Superior temporal gyrus (tissue), 1 donor: ENCODE measurements at regions not wholly inside any gene's neighbourhood (a gene's known extent, or its start where the extent isn't known, plus 50 kb on each side); places are given as distances from the start of the nearest gene placed in this dataset.

Experiments
- DNase-seq: peaks from one replicate; pipeline ENCODE4 v3.0.0-alpha.2; 2016; ENCODE audit errors: extremely low spot score

- no peak for DNase-seq
Observed at GRCh38 chr7:25841575-25841974, 310.4 kb upstream of the NFE2L3 start.

DNA sequence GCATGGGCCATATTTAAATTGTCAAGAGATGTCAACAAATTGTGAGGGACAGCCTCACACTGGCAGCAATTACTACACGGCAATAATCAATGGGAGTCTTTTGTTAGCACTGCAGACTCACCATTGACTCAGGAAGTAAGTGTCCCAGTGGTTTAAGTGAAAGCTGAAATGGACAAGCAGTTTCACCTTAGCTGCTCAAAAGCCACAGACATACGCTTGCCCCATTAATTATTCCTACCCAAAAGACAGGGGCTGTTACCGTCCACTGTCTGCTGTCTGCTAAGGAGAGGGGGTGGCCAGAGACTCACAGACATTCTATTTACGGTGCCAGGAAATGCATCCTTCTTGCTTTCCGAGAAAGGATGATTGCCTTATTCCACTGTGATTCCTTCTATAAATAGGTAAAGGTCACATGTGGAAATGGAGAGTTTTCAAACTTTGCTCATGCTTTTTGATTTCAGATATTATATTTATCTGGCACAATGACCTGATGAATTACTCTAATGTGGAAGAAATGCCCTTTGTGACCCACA is 309.7 kb upstream of the NFE2L3 start:
- DNase-seq: no peak

GRCh38 chr7:25843467-25843866 is 308.5 kb upstream of the NFE2L3 start:
- no peak for DNase-seq

DNA sequence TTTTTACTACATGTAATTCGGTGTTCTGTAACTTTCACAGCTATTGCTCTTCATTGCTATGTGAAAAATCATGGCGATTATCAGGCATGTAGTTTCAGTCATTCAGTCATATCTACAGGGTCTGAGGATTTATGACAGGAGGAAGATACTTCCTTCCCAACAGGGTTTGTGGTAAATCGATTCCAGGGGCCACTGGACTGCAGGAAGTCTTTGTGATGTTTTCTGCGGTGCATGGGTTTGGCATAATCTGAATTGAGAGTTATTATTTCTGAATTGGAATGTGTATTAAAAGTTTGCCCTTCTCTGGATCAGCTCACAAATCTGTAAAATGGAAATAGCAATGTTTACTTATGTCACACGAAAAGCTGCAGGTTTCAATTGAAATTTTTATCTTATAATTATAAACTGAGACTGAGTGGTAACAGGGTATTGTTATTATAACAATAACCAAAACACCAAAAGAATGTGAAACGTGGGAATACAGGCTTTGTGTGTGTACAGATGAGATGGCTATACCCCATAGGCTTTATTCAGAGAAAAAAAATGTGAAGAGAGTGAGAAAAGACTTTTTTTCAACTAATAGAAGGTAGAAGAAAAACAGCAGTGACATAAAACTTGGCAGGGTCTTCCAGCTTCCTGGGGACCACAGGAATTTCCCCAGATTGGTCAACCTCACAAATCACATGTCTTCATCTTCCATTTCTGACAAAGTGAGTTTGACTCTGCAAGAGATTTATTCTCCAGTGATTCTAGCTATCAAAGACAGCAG is 307.7 kb upstream of the NFE2L3 start:
- no peak for DNase-seq

- no peak for DNase-seq
Observed at GRCh38 chr7:25845464-25845863, 306.5 kb upstream of the NFE2L3 start.

DNA sequence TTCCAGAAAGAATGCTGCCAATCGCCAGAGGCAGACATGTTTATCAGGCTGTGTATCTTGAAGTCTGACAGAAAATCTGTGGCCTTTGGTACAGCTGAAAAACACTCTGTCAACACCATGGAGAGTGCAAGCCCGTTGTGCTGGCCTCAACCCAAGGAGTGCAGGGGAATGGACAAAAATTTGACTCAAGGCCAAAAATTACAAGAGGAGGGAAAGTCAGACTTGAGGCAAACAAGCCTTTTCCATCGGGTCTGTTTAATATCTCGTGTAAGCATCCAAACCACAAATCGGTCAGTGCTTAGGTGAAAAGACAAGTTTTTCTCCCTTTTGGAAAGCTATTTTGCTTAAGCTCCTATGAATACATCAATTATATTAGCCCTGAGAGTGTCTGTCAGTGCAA is 305.3 kb upstream of the NFE2L3 start:
- DNase-seq: no peak

DNA sequence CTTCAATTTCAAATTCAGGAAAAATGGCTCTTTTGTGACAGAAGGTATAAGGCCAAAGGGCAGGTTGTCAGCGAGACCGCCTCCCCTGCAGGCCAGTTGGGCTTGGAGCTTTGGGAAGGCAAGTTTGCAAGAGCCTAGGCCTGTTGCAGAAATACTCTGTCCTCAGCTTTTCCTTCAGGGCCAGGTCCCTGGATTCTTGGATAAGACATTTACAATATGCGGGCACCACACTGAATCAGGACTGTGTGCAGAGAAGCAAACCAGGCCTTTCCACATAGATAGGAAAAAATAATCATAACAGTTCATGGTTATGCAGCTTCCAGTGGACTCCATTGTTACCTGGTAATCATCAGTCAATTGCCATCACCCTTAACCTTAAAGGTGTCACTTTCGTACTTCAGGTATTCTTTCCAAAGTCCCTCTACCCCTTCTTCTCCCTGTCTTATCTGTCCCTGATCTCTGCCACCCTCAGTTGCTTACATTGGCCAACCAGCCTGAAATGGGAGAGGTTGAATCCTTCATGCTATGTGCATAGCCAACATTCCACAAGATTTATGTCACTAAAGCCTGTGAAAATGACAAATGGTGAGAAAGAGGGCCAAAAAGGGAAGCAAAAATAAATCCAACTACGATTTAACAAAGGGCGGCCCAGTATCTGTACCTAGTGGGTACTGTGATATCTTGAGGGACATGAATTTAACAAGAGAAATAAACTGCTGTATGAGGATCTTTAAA is 304.5 kb upstream of the NFE2L3 start:
- DNase-seq: no peak

DNA sequence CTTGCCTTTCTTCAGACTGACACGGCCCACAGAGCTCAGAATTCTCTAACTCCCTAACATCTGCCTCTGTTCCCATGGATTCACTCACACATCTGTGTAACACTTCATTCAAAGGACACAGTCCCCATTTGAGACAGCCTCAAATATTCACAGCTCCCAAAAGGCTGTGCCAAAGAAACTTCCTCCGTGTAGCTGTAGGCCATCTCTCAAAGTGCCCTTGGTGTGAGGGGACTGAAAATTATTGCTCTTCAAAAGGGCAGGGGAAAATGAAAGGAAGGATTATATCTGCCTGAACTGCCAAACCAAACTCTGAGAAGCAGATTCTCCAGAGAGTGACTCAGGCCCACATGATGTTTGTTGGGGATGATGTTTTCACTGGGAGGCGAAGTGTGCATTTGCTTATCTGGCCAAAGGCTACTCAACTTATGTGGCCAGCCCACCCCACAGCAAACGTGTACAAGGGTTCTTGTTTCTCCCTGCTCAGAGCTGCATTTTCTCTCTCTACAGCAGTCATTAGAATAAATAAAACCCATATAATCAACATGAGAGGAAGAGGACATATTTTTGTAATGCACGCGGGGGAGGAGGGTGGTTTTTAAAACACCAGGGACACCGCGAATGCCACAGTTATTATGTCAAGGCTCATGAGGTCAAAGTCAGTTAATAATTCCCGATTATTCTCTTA is 302.4 kb upstream of the NFE2L3 start:
- no peak for DNase-seq

DNA sequence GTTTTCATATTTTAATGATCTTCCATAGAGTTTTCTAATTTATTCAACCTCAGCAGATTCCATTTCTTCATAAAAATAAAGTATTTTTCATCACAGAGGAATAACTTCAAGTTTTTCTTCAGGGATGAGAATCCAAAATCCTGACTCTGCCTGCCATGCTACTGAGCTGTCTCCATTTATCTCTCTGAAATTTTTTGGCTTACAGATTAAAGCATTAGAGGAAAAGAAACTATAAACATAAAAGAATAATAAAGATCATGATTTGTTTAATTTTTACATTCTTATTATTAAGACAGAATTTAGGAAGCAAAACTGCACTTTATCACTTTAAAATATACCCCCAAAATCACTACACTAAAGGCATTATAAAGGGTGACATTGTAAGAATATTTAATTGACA is 301.8 kb upstream of the NFE2L3 start:
- DNase-seq: no peak

- DNase-seq: no peak
Observed at GRCh38 chr7:25850735-25851134, 301.3 kb upstream of the NFE2L3 start.

DNA sequence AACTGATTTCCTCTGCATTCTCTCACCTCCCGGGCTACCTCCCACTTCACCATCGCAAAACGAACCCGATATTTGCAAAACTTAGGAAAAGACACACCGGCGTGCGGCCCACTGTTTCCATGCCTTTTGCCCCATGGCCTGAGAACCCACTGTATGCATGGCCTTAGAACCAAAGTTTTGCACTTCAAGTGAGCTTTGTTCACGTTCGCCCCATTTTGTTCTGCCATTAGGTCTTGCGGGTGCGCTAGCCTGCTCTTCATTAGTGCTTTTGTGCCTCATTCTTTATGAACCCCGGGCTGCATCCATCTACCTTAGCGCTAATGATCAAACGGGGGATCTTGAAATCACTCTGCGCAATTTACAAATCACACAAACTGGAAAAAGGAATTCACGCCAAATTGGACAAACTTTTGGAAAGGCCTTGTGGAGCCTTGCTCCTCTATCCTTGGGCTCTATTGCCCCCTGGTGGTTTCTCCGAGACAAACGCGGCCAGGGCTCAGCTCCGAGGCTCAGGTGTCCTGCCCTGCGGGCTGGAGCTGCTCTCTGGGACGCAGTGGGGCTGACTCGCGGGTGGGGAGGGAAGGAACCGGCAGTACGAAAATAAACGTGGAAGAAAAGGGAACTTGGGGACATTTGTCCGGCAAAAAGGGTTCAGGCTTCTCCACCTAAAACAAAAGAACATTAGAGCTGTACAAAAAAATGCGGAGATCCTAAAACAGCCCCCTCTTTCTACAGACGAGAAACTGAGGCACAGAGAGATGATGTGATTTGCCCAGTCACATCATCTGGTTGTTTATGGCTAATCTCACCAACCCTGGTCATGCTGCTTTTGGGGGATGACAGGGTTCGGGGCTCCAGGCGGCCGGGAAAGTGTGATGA is 300.4 kb upstream of the NFE2L3 start:
- DNase-seq: peak; percentile 94

GRCh38 chr7:25852211-25852938 is 299.6 kb upstream of the NFE2L3 start:
- DNase-seq: no peak

GRCh38 chr7:25852939-25853271 is 299.1 kb upstream of the NFE2L3 start:
- DNase-seq: no peak

DNA sequence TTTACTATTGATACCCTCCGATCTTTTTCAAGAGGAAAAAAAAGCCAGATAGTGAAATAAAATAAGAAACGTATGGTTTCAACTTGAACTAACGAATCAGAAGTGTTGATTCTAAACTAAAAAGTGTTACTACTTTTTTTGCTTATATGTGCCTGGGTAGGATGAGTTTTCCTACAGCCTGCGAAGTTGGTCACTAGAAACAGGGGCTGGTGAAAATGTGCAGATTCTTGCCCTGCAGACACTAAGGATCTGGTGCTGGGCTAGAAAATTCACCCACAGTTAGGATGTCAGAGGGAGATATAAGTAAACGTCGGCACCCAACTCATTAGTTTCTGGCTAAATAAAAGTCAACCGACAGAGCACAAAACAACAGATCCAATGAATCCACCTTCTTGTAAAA is 298.7 kb upstream of the NFE2L3 start:
- no peak for DNase-seq

- DNase-seq: no peak
Observed at GRCh38 chr7:25854059-25854458, 297.9 kb upstream of the NFE2L3 start.

DNA sequence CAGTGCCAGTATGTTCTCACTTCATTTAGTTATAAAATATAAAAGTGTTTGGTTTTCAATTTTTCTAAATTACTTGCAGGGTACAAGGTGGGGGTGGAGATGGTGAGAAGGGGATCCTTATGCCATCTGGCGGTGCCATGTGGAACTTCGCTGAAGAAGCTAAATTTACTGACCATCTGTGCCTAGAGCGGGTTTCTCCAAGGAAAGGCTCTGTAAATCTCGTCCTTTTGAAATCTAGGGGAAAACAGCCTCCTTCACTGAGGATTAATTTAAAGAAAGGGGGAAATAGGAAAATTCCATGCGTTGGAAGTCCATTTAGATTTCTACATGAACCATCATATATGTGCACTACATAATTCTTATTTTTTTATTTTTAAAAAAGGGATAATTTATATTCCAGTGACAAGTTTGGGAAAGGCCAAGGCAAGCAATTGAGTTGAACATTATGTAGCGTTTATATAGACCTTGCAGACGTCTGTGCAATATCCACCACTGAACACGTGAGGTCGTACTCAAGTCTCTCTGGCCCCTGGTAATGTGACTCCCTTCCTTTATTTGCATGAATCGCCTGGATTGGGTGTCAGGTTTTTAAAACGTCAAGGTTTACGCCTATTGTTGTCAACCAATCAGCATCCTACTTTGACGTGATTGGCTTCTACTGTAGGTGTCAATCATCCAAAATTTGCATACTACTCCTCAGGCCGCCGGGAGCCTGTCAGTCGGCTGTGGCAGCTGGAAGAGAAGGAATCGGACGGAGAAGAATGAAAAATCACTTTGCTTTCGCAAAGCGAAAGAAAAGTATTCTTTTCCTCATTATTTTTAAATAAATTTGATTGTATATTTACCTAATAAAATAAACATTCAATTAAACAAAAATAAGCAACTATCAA is 297.1 kb upstream of the NFE2L3 start:
- DNase-seq: peak; percentile 71

GRCh38 chr7:25855854-25856782 is 295.9 kb upstream of the NFE2L3 start:
- DNase-seq: no peak

- no peak for DNase-seq
Observed at GRCh38 chr7:25857376-25858067, 294.5 kb upstream of the NFE2L3 start.
